ENCODE measurements at regions not wholly inside any gene's neighbourhood (a gene's known extent, or its start where the extent isn't known, plus 50 kb on each side); places are given as distances from the start of the nearest gene placed in this dataset.

DNA sequence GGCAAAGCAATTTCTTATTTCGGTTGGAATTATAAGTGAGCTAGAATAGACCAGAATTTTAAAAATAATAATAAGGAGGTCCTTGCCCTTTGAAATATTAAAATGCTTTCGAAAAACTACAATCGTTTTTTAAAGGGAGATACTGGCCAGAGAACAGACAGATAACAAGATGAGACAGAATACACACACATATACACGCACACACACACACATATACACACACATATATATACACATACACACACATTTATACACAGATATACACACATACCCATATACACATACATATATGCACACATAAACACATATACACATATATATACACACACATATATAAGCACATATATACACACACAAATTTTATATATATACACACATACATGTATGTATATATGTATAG lies 175.3 kb upstream of the MIR17HG start:
- TF ChIP-seq, protein P1, sequence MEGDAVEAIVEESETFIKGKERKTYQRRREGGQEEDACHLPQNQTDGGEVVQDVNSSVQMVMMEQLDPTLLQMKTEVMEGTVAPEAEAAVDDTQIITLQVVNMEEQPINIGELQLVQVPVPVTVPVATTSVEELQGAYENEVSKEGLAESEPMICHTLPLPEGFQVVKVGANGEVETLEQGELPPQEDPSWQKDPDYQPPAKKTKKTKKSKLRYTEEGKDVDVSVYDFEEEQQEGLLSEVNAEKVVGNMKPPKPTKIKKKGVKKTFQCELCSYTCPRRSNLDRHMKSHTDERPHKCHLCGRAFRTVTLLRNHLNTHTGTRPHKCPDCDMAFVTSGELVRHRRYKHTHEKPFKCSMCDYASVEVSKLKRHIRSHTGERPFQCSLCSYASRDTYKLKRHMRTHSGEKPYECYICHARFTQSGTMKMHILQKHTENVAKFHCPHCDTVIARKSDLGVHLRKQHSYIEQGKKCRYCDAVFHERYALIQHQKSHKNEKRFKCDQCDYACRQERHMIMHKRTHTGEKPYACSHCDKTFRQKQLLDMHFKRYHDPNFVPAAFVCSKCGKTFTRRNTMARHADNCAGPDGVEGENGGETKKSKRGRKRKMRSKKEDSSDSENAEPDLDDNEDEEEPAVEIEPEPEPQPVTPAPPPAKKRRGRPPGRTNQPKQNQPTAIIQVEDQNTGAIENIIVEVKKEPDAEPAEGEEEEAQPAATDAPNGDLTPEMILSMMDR (IDR thresholded peaks at IDR 0.05; ENCODE audit: low read depth, low read length, poor library complexity, severe bottlenecking): no peak
- TF ChIP-seq EZH2phosphoT487 (IDR thresholded peaks at IDR 0.05; ENCODE audit: borderline replicate concordance, low read length): no peak
